ENCODE measurements at regions not wholly inside any gene's neighbourhood (a gene's known extent, or its start where the extent isn't known, plus 50 kb on each side); places are given as distances from the start of the nearest gene placed in this dataset.

- no peak for DNase-seq
Observed at GRCh38 chr3:40850861-40851260, 326.1 kb downstream of the ZNF621 start.

- no peak for DNase-seq
Observed at GRCh38 chr3:40851836-40852235, 327.1 kb downstream of the ZNF621 start.

- DNase-seq, result no peak
Observed at GRCh38 chr3:40852712-40853111, 328.0 kb downstream of the ZNF621 start.

- no peak for DNase-seq
Observed at GRCh38 chr3:40853474-40853873, 328.7 kb downstream of the ZNF621 start.

GRCh38 chr3:40855871-40856270 lies 331.1 kb downstream of the ZNF621 start:
- DNase-seq, result no peak

GRCh38 chr3:40858364-40859115 lies 333.8 kb downstream of the ZNF621 start:
- DNase-seq, result no peak

GRCh38 chr3:40862946-40863345 lies 336.4 kb upstream of the CTNNB1 start:
- no peak for DNase-seq

- DNase-seq, result no peak
Observed at GRCh38 chr3:40864146-40864782, 335.0 kb upstream of the CTNNB1 start.

- DNase-seq, result no peak
Observed at GRCh38 chr3:40864915-40865314, 334.4 kb upstream of the CTNNB1 start.

GRCh38 chr3:40867797-40868196 lies 331.5 kb upstream of the CTNNB1 start:
- DNase-seq, result no peak

GRCh38 chr3:40869013-40869412 lies 330.3 kb upstream of the CTNNB1 start:
- DNase-seq, result no peak

- DNase-seq, result no peak
Observed at GRCh38 chr3:40869939-40870338, 329.4 kb upstream of the CTNNB1 start.

- DNase-seq, result no peak
Observed at GRCh38 chr3:40871394-40871793, 327.9 kb upstream of the CTNNB1 start.

- no peak for DNase-seq
Observed at GRCh38 chr3:40872258-40872920, 326.9 kb upstream of the CTNNB1 start.

- no peak for DNase-seq
Observed at GRCh38 chr3:40873476-40873875, 325.8 kb upstream of the CTNNB1 start.

- DNase-seq, result no peak
Observed at GRCh38 chr3:40873934-40874699, 325.2 kb upstream of the CTNNB1 start.

- DNase-seq, result no peak
Observed at GRCh38 chr3:40875581-40875980, 323.7 kb upstream of the CTNNB1 start.

- DNase-seq, result no peak
Observed at GRCh38 chr3:40876009-40876408, 323.3 kb upstream of the CTNNB1 start.

- no peak for DNase-seq
Observed at GRCh38 chr3:40876496-40876895, 322.8 kb upstream of the CTNNB1 start.

GRCh38 chr3:40877631-40878463 lies 321.5 kb upstream of the CTNNB1 start:
- DNase-seq, result peak in 49 of 56 donors; percentile 12 to 90 (median 57)

- no peak for DNase-seq
Observed at GRCh38 chr3:40878464-40878905, 320.8 kb upstream of the CTNNB1 start.

All from amygdala (tissue), 56 donors.